ENCODE measurements at regions not wholly inside any gene's neighbourhood (a gene's known extent, or its start where the extent isn't known, plus 50 kb on each side); places are given as distances from the start of the nearest gene placed in this dataset.

DNA sequence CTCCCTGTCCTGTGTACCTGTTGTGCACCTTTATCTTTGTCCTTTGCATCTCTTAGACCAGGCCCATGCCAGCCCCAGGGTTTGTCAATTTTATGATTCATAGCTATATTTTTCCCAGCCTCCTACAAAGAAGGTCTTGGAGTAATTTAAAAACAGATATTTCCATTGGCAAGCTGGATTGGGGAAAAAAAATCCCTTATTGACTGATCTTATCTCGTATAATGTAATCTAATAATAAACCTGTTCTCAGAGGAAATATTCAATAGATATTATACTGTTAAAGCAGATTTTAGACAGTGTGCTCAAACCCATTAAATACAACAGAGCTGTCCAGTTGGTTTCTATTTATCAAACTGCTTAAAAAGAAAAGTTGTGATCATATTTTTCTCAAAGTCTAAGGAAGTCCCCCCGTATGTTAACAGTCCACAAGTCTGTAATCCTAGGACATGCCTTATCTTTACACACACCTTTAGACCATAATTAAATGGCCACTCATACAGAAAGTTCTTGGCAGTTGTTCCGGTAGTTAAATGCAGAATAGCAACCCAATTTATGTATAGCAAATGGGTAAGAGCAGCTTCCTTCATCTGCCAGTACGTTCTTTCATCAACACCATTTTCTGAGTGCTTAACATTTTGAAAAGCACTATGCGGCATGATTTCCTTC, 700.9 kb upstream of the NR2F2 start:
- TF ChIP-seq EZH2 (IDR thresholded peaks at IDR 0.05; ENCODE audit: insufficient read depth, poor library complexity, severe bottlenecking) (no peak), EZH2phosphoT487 (IDR thresholded peaks at IDR 0.05; ENCODE audit: insufficient read depth, low read depth) (no peak)

Data from GM23248 (cell line).